K562 (cell line): ENCODE measurements at regions not wholly inside any gene's neighbourhood (a gene's known extent, or its start where the extent isn't known, plus 50 kb on each side); places are given as distances from the start of the nearest gene placed in this dataset.

Source experiments
- ATAC-seq: fragments of 200-7000 bp; cut with Tn5 transposase; 3 replicates; pipeline ENCODE4 v1.9.1; 2020; ENCODE audit warnings: moderate library complexity
- BruUV-seq: library from RNA; stranded (reverse); fragments of 400-500 nt; replicated peaks from 2 replicates; lab custom pipeline; 2021; lab: Mats Ljungman, UMichigan
- CTCF ChIA-PET: fragments of 300-600 bp; formaldehyde crosslinking; extraction: SDS; loops from one replicate; lab custom pipeline; 2021; ENCODE audit warnings: low intra/inter-chr PET ratio; lab: Yijun Ruan, JAX
- POLR2A ChIA-PET: fragments of 300-600, 350-650 bp; sonication (Branson Sonifier 250); formaldehyde crosslinking; extraction: SDS; loops from one replicate; lab custom pipeline; 2021; ENCODE audit warnings: antibody characterized with exemption, inconsistent platforms; lab: Yijun Ruan, JAX
- DNase-seq, 4 experiments: peaks; one replicate each; pipeline versions ENCODE4 v3.0.0 to v3.0.0-alpha.2; 2011 to 2018; ENCODE audit warnings: low spot score in 3 of 4, mixed read lengths in 3 of 4; ENCODE audit errors: extremely low read depth in 1 of 4
- FAIRE-seq: peaks from 2 replicates; lab custom pipeline; 2011; peaks lifted over from hg19 to GRCh38; lab: Jason Lieb, UNC
- H2AFZ ChIP-seq: 2 replicates; pipeline ENCODE4 v1.6.0; 2011; ENCODE audit warnings: low read depth, low read length, control low read depth, inconsistent platforms
- H3K27ac ChIP-seq: fragments of 200-600 bp; 3 replicates; pipeline ENCODE4 v1.8.0; 2011; ENCODE audit warnings: low read depth, mild to moderate bottlenecking, control low read depth, inconsistent platforms, low read length, moderate library complexity, mixed read lengths; ENCODE audit errors: extremely low read depth
- H3K27me3 ChIP-seq, 2 experiments: fragments of 300-600 bp in 1 of 2; 2 replicates in 1 of 2; 3 replicates in 1 of 2; pipeline versions ENCODE4 v1.6.0 to v1.8.0; 2011; ENCODE audit warnings: inconsistent platforms in 2 of 2, low read length in 2 of 2, mild to moderate bottlenecking in 1 of 2, mixed read lengths in 1 of 2, moderate library complexity in 1 of 2; ENCODE audit not compliant: control insufficient read depth in 2 of 2, insufficient read depth in 2 of 2
- H3K36me3 ChIP-seq: fragments of 300-600 bp; 3 replicates; pipeline ENCODE4 v1.8.0; 2011; ENCODE audit warnings: mild to moderate bottlenecking, low read length, inconsistent platforms; ENCODE audit not compliant: control insufficient read depth, insufficient read depth
- H3K4me1 ChIP-seq, 2 experiments: fragments of 200-600 bp in 1 of 2; replicated peaks in 1 of 2; 2 replicates in 1 of 2; 3 replicates in 1 of 2; pipeline versions ENCODE4 v1.5.1 to v1.8.0; 2011; ENCODE audit warnings: inconsistent platforms in 2 of 2, low read length in 2 of 2, mild to moderate bottlenecking in 1 of 2, mixed read lengths in 1 of 2, moderate library complexity in 1 of 2; ENCODE audit not compliant: control insufficient read depth in 2 of 2, insufficient read depth in 2 of 2
- H3K4me2 ChIP-seq: 2 replicates; pipeline ENCODE4 v1.6.1; 2011; ENCODE audit warnings: low read length, control low read depth, inconsistent platforms, mixed read lengths; ENCODE audit not compliant: insufficient read depth
- H3K4me3 ChIP-seq: fragments of 200-600 bp; sonication (generic), shearing (Covaris generic); 2 replicates; pipeline ENCODE4 v1.5.1; 2016; ENCODE audit warnings: control low read depth, inconsistent platforms
- H3K79me2 ChIP-seq: fragments of 200-600 bp; 3 replicates; pipeline ENCODE4 v1.8.0; 2011; ENCODE audit warnings: low read length, inconsistent platforms; ENCODE audit not compliant: control insufficient read depth, insufficient read depth
- H3K9ac ChIP-seq, 2 experiments: 2 replicates each; pipeline versions ENCODE4 v1.6.0 to v1.6.1; 2011; ENCODE audit warnings: low read depth in 2 of 2, low read length in 2 of 2, control low read depth in 1 of 2, inconsistent platforms in 1 of 2, mild to moderate bottlenecking in 1 of 2, mixed read lengths in 1 of 2; ENCODE audit not compliant: insufficient read depth in 1 of 2
- H3K9me1 ChIP-seq: one replicate; pipeline ENCODE4 v1.6.0; 2011; ENCODE audit warnings: inconsistent platforms, mild to moderate bottlenecking, low read length, moderate library complexity; ENCODE audit not compliant: control insufficient read depth, insufficient read depth
- H3K9me3 ChIP-seq: replicated peaks from 2 replicates; pipeline ENCODE4 v1.5.1; 2011; ENCODE audit warnings: low read depth, low read length, inconsistent platforms; ENCODE audit not compliant: control insufficient read depth, insufficient read depth
- H4K20me1 ChIP-seq: replicated peaks from 2 replicates; pipeline ENCODE4 v1.6.1; 2011; ENCODE audit warnings: low read length, inconsistent platforms, mixed read lengths; ENCODE audit not compliant: control insufficient read depth, insufficient read depth
- BRF1 ChIP-seq: IDR thresholded peaks from 3 replicates; pipeline ENCODE4 v1.6.1; 2011; ENCODE audit warnings: borderline replicate concordance, mild to moderate bottlenecking; ENCODE audit not compliant: insufficient read length; ENCODE audit errors: extremely low read depth
- CHD1 ChIP-seq: fragments of 200-600 bp; sonication (generic); IDR thresholded peaks from one replicate; pipeline ENCODE4 v1.6.1; 2012; ENCODE audit warnings: mild to moderate bottlenecking, moderate library complexity, low read length, inconsistent platforms
- DIDO1 ChIP-seq: fragments of 450-650 bp; IDR thresholded peaks from 2 replicates; pipeline ENCODE4 v1.6.1; 2016; ENCODE audit warnings: low read depth, missing biosample characterization, missing genetic modification characterization
- HDAC3 ChIP-seq: fragments of 450-650 bp; IDR thresholded peaks from 2 replicates; pipeline ENCODE4 v1.6.1; 2018; ENCODE audit warnings: borderline replicate concordance, mild to moderate bottlenecking, moderate library complexity; ENCODE audit not compliant: partially characterized antibody
- JUN ChIP-seq, 2 experiments: sonication (generic) in 1 of 2; formaldehyde crosslinking in 1 of 2; IDR thresholded peaks; 2 replicates each; pipeline versions ENCODE4 v1.6.1 to v1.8.0; 2012 to 2022; ENCODE audit warnings: borderline replicate concordance in 2 of 2, mild to moderate bottlenecking in 2 of 2, improper control_type of control experiment in 1 of 2, low read depth in 1 of 2, low read length in 1 of 2, missing genetic modification reagents in 1 of 2
- PRPF4 ChIP-seq: fragments of 200-400 bp; formaldehyde crosslinking; IDR thresholded peaks from one replicate; pipeline ENCODE4 v1.6.1; 2017; ENCODE audit warnings: low read length, low read depth, mild to moderate bottlenecking; ENCODE audit not compliant: insufficient read depth, poor library complexity, severe bottlenecking
- SMARCE1 ChIP-seq: fragments of 450-650 bp; IDR thresholded peaks from 2 replicates; pipeline ENCODE4 v1.7.1; 2016; ENCODE audit warnings: mild to moderate bottlenecking
- SNIP1 ChIP-seq: fragments of 450-650 bp; IDR thresholded peaks from 2 replicates; pipeline ENCODE4 v1.7.1; 2017; ENCODE audit warnings: low read depth, mild to moderate bottlenecking
- SREBF1 ChIP-seq: fragments of 150-350 bp; IDR thresholded peaks from 2 replicates; pipeline ENCODE4 v1.6.1; 2014; ENCODE audit warnings: antibody characterized with exemption, low read depth, low read length, borderline replicate concordance
- STAT5B ChIP-seq: fragments of 250-450 bp; sonication (Bioruptor Pico); IDR thresholded peaks from 2 replicates; pipeline ENCODE4 v1.8.0; 2021; ENCODE audit warnings: mild to moderate bottlenecking, inconsistent platforms
- TCF3 ChIP-seq: sonication (generic); formaldehyde crosslinking; IDR thresholded peaks from 2 replicates; pipeline ENCODE4 v1.4.0; 2020; ENCODE audit warnings: mild to moderate bottlenecking, missing genetic modification reagents
- ZNF274 ChIP-seq: IDR thresholded peaks from 2 replicates; pipeline ENCODE4 v1.6.1; 2011; ENCODE audit warnings: low read depth, mild to moderate bottlenecking, low read length, moderate library complexity, borderline replicate concordance
- ZNF436 ChIP-seq: fragments of 250-450, 450-650 bp; sonication (Bioruptor Pico); formaldehyde crosslinking; IDR thresholded peaks from 2 replicates; pipeline ENCODE4 v1.7.0; 2020; ENCODE audit warnings: mild to moderate bottlenecking
- ZNF79 ChIP-seq: fragments of 250-450 bp; sonication (Bioruptor Pico); IDR thresholded peaks from 2 replicates; pipeline ENCODE4 v1.4.0; 2020; ENCODE audit warnings: low read depth, mild to moderate bottlenecking, moderate library complexity
- WGBS: fragments of 100-300 bp; shearing (Covaris generic); methylation state at CpG from one replicate; pipeline ENCODE4 v1.1.6; 2016; ENCODE audit warnings: low coverage, mixed read lengths; ENCODE audit not compliant: insufficient coverage; ENCODE audit errors: missing lambda C conversion rate; 5-methylcytosine and 5-hydroxymethylcytosine counted together
- in situ Hi-C: fragments of 300-500 bp; cut with MboI; formaldehyde crosslinking; loops from 4 replicates; pipeline ENCODE4 v1.15.0; 2018; ENCODE audit warnings: inconsistent platforms, mixed read lengths
- intact Hi-C: fragments of 100-400 bp; cut with micrococcal nuclease; formaldehyde crosslinking; loops from 2 replicates; pipeline ENCODE4 v1.14.2; 2022
- TF ChIP-seq, protein P1 (sequence below): fragments of 450-650 bp; formaldehyde crosslinking; IDR thresholded peaks from 2 replicates; pipeline ENCODE4 v1.4.0; 2020; ENCODE audit warnings: mild to moderate bottlenecking, mixed read lengths
- TF ChIP-seq, protein P2 (sequence below): sonication (generic); formaldehyde crosslinking; IDR thresholded peaks from 2 replicates; pipeline ENCODE4 v1.5.0; 2020; ENCODE audit warnings: missing genetic modification reagents

DNA sequence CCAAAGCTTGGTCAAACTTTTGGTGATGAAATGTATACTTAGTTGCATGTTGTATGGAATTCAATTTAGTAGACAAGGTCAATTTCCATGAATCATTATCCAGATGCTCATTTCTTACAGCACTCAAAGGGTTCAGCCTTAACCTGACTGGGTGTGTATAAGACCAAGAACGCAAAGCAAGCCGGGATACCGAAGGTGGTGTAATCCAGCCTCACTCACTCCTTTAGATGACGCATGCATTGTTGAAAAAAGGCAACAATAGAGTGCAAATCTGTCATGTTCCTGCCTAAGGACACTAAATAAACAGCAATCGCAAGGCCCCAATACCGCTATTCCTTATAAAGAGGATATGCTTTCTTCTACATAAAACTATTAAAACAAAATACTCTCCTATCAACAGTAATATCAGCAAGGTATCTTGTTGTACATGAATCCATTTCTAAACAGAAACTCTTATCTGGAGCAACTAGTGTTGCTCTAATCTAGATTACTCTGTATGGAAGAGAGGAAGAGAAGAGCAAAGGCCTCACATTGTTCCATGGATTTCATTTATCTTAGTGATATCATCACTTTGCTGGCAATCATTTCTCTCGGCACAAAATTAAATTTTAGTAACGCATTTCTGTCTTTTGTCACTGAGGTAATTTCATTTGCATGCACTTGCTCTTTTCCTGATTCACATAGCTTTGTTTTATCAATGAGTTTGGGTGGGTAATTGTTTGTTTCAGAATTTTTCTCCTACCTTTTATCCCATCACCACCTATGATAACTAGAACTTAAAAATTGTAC, 96.2 kb downstream of the PLK2 start (continued):
- TF ChIP-seq, protein P1, sequence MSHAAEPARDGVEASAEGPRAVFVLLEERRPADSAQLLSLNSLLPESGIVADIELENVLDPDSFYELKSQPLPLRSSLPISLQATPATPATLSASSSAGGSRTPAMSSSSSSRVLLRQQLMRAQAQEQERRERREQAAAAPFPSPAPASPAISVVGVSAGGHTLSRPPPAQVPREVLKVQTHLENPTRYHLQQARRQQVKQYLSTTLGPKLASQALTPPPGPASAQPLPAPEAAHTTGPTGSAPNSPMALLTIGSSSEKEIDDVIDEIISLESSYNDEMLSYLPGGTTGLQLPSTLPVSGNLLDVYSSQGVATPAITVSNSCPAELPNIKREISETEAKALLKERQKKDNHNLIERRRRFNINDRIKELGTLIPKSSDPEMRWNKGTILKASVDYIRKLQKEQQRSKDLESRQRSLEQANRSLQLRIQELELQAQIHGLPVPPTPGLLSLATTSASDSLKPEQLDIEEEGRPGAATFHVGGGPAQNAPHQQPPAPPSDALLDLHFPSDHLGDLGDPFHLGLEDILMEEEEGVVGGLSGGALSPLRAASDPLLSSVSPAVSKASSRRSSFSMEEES (CRISPR knock-in tag) = no peak
- TF ChIP-seq ZNF274 = no peak
- TF ChIP-seq PRPF4 = no peak

DNA sequence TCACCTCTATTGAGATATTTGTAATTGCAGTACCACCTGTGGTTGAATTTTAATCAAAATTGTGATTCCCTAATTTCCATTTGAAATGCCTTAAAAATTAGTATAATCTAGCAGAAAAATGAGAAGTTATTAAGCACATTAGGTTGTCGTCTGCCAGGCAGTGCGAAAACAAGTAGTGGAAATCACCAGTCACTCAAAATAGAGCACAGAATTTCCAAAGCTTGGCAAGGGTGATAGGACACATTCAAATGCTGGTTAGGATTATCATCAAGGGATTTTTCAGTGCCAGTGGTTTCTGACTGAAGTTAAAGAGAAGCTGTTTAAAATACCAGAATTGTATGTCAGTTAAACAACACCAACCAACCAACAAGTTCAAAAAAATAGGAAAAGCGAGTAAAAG, 97.8 kb downstream of the PLK2 start:
- Histone ChIP-seq H3K27ac (no peak overlapping the region), H3K9me3 (no peaks in the 10 kb centered on the region), H3K9ac (no peak overlapping the region), H3K36me3 (no peaks in the 10 kb centered on the region), H3K9me1 (no peaks in the 10 kb centered on the region), H4K20me1 (no peaks in the 10 kb centered on the region), H3K4me2 (no peak overlapping the region), H2AFZ (no peak overlapping the region), H3K27me3 (no peaks in the 10 kb centered on the region), H3K4me3 (no peak overlapping the region), H3K4me1 (no peaks in the 10 kb centered on the region), H3K79me2 (no peaks in the 10 kb centered on the region)
- TF ChIP-seq SNIP1 = no peak
- TF ChIP-seq HDAC3 = no peak
- no peak for TF ChIP-seq SREBF1
- TF ChIP-seq BRF1 = no peak
- TF ChIP-seq ZNF436 = no peak
- TF ChIP-seq ZNF79 (CRISPR knock-in tag) = no peak
- TF ChIP-seq TCF3 (CRISPR knock-in tag) = no peak
- TF ChIP-seq, protein P2, sequence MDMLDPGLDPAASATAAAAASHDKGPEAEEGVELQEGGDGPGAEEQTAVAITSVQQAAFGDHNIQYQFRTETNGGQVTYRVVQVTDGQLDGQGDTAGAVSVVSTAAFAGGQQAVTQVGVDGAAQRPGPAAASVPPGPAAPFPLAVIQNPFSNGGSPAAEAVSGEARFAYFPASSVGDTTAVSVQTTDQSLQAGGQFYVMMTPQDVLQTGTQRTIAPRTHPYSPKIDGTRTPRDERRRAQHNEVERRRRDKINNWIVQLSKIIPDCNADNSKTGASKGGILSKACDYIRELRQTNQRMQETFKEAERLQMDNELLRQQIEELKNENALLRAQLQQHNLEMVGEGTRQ (CRISPR knock-in tag) = no peak
- TF ChIP-seq DIDO1 (tag) = no peak
- no peak for TF ChIP-seq CHD1
- no peak for TF ChIP-seq JUN (IDR thresholded peaks at IDR 0.05; ENCODE audit: borderline replicate concordance, low read depth, low read length)
- TF ChIP-seq JUN (CRISPR knock-in tag; IDR thresholded peaks at IDR 0.05; ENCODE audit: borderline replicate concordance) = no peak
- no peak for TF ChIP-seq SMARCE1
- TF ChIP-seq STAT5B = no peak
- no TSS peak for BruUV-seq
- in situ Hi-C loops (no loop called here), intact Hi-C loops (no loop called here)
- ATAC-seq (no peak), FAIRE-seq (no peak), DNase-seq (no peak)
- WGBS = 12% methylated on average over 3 of the region's 3 CpGs
- CTCF ChIA-PET = no interaction called here
- POLR2A ChIA-PET = no interaction called here
